Aorta (tissue), 5 donors: ENCODE measurements at regions not wholly inside any gene's neighbourhood (a gene's known extent, or its start where the extent isn't known, plus 50 kb on each side); places are given as distances from the start of the nearest gene placed in this dataset.

Source experiments
- ATAC-seq: fragments of 200-7000 bp; cut with Tn5 transposase; one replicate; pipeline ENCODE4 v1.9.1; 2022; ENCODE audit warnings: moderate library complexity; ENCODE audit not compliant: low FRiP score
- DNase-seq, 2 donors: peaks; one replicate each; pipeline ENCODE4 v3.0.0-alpha.2; 2020
- H3K27ac ChIP-seq, 2 donors: one replicate each; pipeline ENCODE4 v1.5.1; 2013; ENCODE audit warnings: low read length in 2 of 2, mild to moderate bottlenecking in 2 of 2, moderate library complexity in 2 of 2, control low read depth in 1 of 2, inconsistent platforms in 1 of 2, low read depth in 1 of 2
- H3K27me3 ChIP-seq, 2 donors: one replicate each; pipeline ENCODE4 v1.6.1; 2013; ENCODE audit warnings: control low read depth in 1 of 2, low read length in 1 of 2, mild to moderate bottlenecking in 1 of 2, moderate library complexity in 1 of 2; ENCODE audit not compliant: insufficient read depth in 2 of 2, control insufficient read depth in 1 of 2
- H3K36me3 ChIP-seq, 2 donors: one replicate each; pipeline ENCODE4 v1.6.1; 2013; ENCODE audit warnings: control low read depth in 1 of 2, low read length in 1 of 2, mild to moderate bottlenecking in 1 of 2; ENCODE audit not compliant: insufficient read depth in 2 of 2, control insufficient read depth in 1 of 2
- H3K4me1 ChIP-seq, 2 donors: one replicate each; pipeline ENCODE4 v1.6.1; 2013; ENCODE audit warnings: low read length in 2 of 2, control low read depth in 1 of 2, mild to moderate bottlenecking in 1 of 2, moderate library complexity in 1 of 2; ENCODE audit not compliant: insufficient read depth in 2 of 2, control insufficient read depth in 1 of 2
- H3K4me3 ChIP-seq, 2 donors: one replicate each; pipeline ENCODE4 v1.5.1; 2013; ENCODE audit warnings: low read length in 2 of 2, control low read depth in 1 of 2, mild to moderate bottlenecking in 1 of 2
- H3K9me3 ChIP-seq: one replicate; pipeline ENCODE4 v1.6.1; 2013; ENCODE audit warnings: mild to moderate bottlenecking, low read length; ENCODE audit not compliant: control insufficient read depth
- WGBS, 2 donors: extraction: QIAGEN DNeasy Blood & Tissue Kit; methylation state at CpG; one replicate each; pipeline ENCODE4 v1.1.7; 2013; 5-methylcytosine and 5-hydroxymethylcytosine counted together
- intact Hi-C, 2 donors: fragments of 100-400 bp; cut with DNase I; formaldehyde crosslinking; loops; one replicate each; pipeline versions ENCODE4 v1.14.2 to v1.15.0; 2022
- donor health status: healthy with polysubstance abuse.
- donor health status: Bipolar disorder and iron deficiency.
- donor health status: DM: no; HTN: no; CAD: no.
- donor health status: DM: no; HTN: no; CAD: no.
- donor health status: DM: yes; HTN: yes; CAD: no.

DNA sequence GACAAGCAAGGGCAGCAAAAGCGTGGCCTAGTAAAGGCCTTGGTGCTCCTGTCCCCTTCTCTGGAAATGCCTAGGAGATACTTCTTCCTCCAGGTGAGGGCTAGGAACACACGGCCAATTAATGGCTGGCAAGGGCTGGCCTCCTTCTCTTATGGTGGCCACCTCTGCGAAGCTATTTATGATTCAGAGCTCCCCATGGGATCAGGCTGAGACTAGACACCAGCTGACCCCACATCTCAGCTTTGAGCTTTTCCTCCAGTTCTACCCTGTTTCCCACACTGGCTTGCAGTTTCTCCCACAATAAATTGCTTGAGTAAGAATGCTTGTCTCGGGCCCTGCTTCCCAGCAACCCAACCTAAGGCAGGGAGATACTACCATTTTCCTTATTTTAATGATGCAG lies 53.7 kb downstream of the CAMK2N1 start:
- 71 to 78% methylated on average over 4 of the region's 4 CpGs for WGBS, 2 donors
- Histone ChIP-seq H3K27me3 (no peaks in the 10 kb centered on the region), H3K36me3 (no peaks in the 10 kb centered on the region), H3K9me3 (no peaks in the 10 kb centered on the region), H3K4me3 (no peak overlapping the region), H3K27ac (no peak overlapping the region), H3K4me1 (no peaks in the 10 kb centered on the region)
- intact Hi-C loops: no loop called here
- DNase-seq (no peak), ATAC-seq (no peak)

DNA sequence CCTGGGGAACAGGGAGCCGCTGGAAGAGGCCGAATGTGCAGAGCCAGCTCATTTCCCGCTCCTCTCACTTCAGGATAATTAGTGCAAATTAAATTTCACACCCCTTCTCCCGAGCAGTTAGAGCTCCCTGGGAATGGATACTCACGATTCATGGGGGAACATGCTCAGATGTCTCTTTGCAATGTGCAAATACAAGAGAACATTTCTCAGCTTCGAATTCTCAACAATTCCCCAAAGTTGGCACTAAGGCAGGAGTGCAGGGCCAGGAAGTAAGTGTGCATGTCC lies 54.9 kb downstream of the CAMK2N1 start:
- Histone ChIP-seq H3K27me3 (no peaks in the 10 kb centered on the region), H3K27ac (no peak overlapping the region), H3K4me1 (no peaks in the 10 kb centered on the region), H3K4me3 (no peak overlapping the region), H3K36me3 (no peaks in the 10 kb centered on the region), H3K9me3 (no peaks in the 10 kb centered on the region)
- intact Hi-C loops: no loop called here
- 13 to 18% methylated on average over 6 of the region's 6 CpGs for WGBS, 2 donors
- DNase-seq (no peak), ATAC-seq (no peak)

DNA sequence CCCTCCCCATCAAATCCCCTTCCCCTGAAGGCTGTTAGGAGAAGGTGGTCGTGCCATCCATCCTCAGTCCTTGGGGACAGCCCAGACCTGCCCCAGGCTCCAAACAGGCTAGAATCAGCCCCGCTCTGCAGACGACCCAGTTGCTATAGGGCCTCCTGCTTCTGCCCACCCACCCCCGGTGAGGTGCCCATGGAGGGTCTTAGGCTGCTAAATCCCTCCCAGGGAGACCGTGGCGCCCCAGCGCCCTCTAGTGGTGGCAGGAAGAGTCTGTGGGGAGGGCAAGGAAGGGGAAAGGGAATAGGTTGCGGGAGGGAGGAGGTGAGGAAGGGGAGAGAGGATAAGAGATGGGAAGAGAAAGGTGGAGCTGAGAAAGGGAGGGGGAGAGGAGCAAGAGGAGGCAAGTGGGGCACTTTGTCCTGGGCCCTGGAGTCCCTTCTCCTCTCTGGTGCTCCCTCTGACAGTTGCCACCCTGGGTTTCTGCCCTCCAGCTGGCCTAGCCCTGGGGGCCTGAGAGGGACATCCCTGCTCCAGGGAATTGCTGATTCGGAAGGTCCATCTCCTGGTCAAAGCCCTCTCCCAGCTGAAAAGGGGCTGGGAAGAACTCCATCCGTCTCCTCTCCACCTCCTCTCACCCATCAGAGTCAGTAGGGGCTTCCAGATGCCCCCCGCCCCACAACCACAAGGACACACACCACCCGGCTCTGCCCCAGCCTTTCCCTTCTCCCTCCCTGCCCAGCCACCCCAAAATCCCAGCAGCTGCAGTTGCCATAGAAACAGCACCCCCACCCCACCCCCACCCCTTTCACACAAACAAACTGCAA lies 55.4 kb downstream of the CAMK2N1 start:
- peak; percentile 42 for ATAC-seq
- intact Hi-C loops: no loop called here
- no peak overlapping the region for H3K27ac ChIP-seq

DNA sequence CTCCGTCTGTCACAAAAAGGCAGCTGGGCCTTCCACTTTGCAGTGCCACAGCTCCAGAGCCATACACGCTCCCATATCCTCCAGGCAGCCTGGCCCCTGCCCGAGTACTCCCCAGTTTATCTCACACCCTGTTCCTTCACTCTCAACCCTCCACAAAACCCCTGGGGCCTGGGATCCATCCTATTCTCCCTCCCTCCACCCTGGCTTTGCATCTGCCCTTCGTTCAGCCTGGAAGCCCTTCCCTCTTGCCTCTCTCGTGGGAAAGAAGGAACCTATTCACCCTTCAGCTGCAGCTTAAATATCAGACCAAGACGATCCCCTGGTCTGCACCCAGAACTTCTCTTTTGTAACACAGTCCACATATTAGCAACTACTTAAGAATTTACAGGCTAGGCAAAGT lies 56.7 kb downstream of the CAMK2N1 start:
- H3K4me1 ChIP-seq: no peaks in the 10 kb centered on the region
- H3K27me3 ChIP-seq: no peaks in the 10 kb centered on the region
- H3K27ac ChIP-seq: no peak overlapping the region
- intact Hi-C loops: no loop called here
- ATAC-seq: no peak
- 37 to 43% methylated on average over 6 of the region's 6 CpGs for whole genome bisulfite sequencing, 2 donors
- no peak for DNase-seq
- H3K36me3 ChIP-seq: no peaks in the 10 kb centered on the region
- no peak overlapping the region for H3K4me3 ChIP-seq
- H3K9me3 ChIP-seq: peaks cover under 1% of the 10 kb centered on the region

More for the DNA sequence above, 55.4 kb downstream of the CAMK2N1 start:
- 9 to 14% methylated on average over 11 to 12 of the region's 12 CpGs for WGBS, 2 donors
- H3K27me3 ChIP-seq: no peaks in the 10 kb centered on the region
- no peaks in the 10 kb centered on the region for H3K9me3 ChIP-seq
- no peaks in the 10 kb centered on the region for H3K36me3 ChIP-seq
- DNase-seq: no peak
- no peak overlapping the region for H3K4me3 ChIP-seq
- H3K4me1 ChIP-seq: no peaks in the 10 kb centered on the region

DNA sequence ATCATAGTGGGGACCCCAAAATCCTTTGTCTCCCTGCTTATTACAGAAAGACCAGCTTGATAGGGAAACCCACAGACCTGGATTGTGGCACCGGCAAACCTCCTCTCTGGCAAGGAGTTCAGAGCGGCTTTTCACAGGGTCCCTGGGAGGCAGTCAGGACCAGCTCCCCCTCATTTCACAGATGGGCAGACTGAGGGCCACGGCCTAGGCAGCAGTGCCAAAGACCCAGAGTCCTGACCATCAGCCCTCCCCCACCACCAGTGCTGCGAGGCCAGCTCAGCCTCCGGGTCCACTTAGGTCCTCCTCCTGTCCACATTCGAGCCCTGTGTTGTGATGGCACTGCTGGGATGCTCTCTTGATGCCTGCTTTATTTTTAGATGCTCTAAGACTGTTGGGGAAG lies 57.2 kb downstream of the CAMK2N1 start:
- Histone ChIP-seq H3K36me3 (no peaks in the 10 kb centered on the region), H3K4me3 (no peak overlapping the region), H3K4me1 (no peaks in the 10 kb centered on the region), H3K27ac (no peak overlapping the region), H3K27me3 (no peaks in the 10 kb centered on the region), H3K9me3 (peaks cover 3% of the 10 kb centered on the region)
- no peak for ATAC-seq
- no peak for DNase-seq
- WGBS, 2 donors: 73 to 77% methylated on average over 6 of the region's 6 CpGs
- intact Hi-C loops: no loop called here

DNA sequence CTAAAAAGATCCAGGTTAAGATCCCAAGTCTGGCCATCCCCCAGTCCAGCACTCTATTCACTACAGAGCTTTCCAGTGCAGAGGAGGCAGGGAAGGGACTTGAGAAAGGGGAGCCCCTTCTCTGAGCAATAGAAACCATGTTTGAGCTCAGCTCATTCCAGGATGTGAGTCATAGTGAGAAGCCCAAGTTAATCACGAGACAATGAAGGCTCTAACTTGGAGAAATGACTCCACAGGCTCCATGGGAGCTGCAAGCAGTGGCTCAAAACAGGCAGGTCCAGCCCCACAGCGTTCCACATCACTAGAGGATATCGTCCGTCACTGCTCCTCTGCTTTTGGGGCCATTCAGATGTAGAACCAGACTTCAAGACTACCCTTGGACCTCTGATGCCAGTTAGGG lies 59.1 kb downstream of the CAMK2N1 start:
- 54 to 56% methylated on average over 4 of the region's 4 CpGs for WGBS, 2 donors
- Histone ChIP-seq H3K36me3 (no peaks in the 10 kb centered on the region), H3K27me3 (no peaks in the 10 kb centered on the region), H3K4me1 (no peaks in the 10 kb centered on the region), H3K4me3 (no peak overlapping the region), H3K27ac (no peak overlapping the region), H3K9me3 (peaks cover 5% of the 10 kb centered on the region)
- no peak for DNase-seq
- intact Hi-C loops: no loop called here
- no peak for ATAC-seq

DNA sequence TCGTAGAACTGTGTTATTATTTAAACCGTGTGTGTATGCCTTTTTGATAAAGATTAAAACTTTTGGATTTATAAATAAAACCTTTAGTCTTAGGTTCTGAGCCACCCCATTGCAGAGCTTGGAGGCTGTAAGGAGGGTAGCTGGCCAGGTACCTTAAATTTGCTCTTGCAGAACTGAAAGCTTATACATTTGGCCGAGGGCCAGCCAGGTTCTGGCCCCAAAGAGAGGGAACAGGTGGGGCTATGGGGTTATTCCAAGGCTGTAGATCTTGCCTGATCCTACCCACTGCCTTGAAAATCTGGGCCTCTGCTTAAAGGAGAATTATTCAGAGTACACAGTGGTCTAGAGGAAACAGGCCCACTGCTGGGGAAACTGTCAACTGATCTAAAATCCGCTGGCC lies 59.6 kb downstream of the CAMK2N1 start:
- no peak overlapping the region for H3K4me3 ChIP-seq
- intact Hi-C loops: no loop called here
- ATAC-seq (no peak), DNase-seq (no peak)
- 63 to 65% methylated on average over 4 of the region's 4 CpGs for WGBS, 2 donors
- no peaks in the 10 kb centered on the region for H3K27me3 ChIP-seq
- H3K36me3 ChIP-seq: no peaks in the 10 kb centered on the region
- H3K4me1 ChIP-seq: no peaks in the 10 kb centered on the region
- no peak overlapping the region for H3K27ac ChIP-seq
- peaks cover 8% of the 10 kb centered on the region for H3K9me3 ChIP-seq

DNA sequence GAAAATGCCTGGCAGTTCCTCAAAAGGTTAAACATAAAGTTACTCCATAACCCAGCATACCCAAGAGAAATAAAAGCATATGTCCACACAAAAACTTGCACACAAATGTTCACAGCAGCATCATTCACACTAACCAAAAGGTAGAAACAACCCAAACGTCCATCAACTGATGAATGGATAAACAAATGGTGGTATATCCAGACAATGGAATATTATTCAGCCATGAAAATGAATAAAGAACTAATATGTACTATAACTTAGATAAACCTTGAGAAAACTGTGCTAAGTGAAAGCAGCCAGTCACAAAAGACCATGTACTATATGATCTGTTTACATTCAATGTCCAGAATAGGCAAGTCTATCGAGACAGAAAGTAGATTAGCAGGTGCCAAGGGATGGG lies 60.4 kb downstream of the CAMK2N1 start:
- Histone ChIP-seq H3K9me3 (peaks cover 8% of the 10 kb centered on the region), H3K27me3 (no peaks in the 10 kb centered on the region), H3K4me3 (no peak overlapping the region), H3K4me1 (no peaks in the 10 kb centered on the region), H3K36me3 (no peaks in the 10 kb centered on the region), H3K27ac (no peak overlapping the region)
- intact Hi-C loops: no loop called here
- no peak for ATAC-seq
- no peak for DNase-seq
- WGBS, 2 donors: 41 to 44% methylated on average over 2 of the region's 2 CpGs

DNA sequence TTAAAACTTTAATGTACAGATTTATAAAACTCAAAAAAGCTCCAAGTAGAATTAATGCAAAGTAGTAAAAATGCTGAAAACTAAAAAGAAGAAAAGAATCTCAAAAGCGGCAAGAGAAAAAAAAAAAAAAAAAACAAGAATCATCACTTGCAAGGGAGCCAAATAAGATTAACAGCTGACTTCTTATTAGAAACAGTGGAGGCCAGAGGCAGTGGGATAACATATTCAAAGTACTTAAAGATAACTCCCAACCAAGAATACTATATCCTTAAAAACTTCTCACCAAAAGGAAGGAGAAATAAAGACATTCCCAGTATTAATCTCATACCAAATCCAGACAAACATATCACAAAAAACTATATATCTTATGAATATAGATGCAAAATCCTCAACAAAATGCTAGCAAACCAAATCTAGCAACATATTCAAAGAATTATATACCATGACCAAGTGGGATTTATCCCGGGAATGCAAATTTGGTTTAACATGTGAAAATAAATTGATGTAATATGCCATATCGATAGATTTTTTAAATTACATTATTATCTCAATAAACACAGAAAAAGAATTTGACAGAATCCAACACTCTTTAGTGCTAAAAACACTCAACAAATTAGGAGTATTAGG lies 62.7 kb downstream of the CAMK2N1 start:
- no peak overlapping the region for H3K27ac ChIP-seq
- no peak overlapping the region for H3K4me3 ChIP-seq
- H3K4me1 ChIP-seq: no peaks in the 10 kb centered on the region
- no peaks in the 10 kb centered on the region for H3K36me3 ChIP-seq
- DNase-seq: no peak
- H3K9me3 ChIP-seq: peaks cover 8% of the 10 kb centered on the region
- intact Hi-C loops: no loop called here
- 88 to 89% methylated on average over 3 of the region's 3 CpGs for WGBS, 2 donors
- H3K27me3 ChIP-seq: no peaks in the 10 kb centered on the region
- no peak for ATAC-seq
